Activated T-cell treated with anti-CD3 and anti-CD28 coated beads for 24 hours (primary cell): ENCODE measurements at regions not wholly inside any gene's neighbourhood (a gene's known extent, or its start where the extent isn't known, plus 50 kb on each side); places are given as distances from the start of the nearest gene placed in this dataset.

Experiments
- DNase-seq: peaks from one replicate; pipeline ENCODE4 v3.0.0-alpha.2; 2020; ENCODE audit warnings: low read depth

GRCh38 chr6:95142661-95143335 lies 434.5 kb upstream of the MANEA start:
- DNase-seq, result no peak

GRCh38 chr6:95143408-95144180 lies 433.7 kb upstream of the MANEA start:
- DNase-seq, result no peak

GRCh38 chr6:95145457-95145856 lies 431.9 kb upstream of the MANEA start:
- DNase-seq, result no peak

- no peak for DNase-seq
Measured at GRCh38 chr6:95159557-95159956, 417.8 kb upstream of the MANEA start.

- no peak for DNase-seq
Measured at GRCh38 chr6:95169775-95170174, 407.6 kb upstream of the MANEA start.

GRCh38 chr6:95175927-95176675 lies 401.2 kb upstream of the MANEA start:
- DNase-seq, result no peak

GRCh38 chr6:95185874-95186273 lies 391.5 kb upstream of the MANEA start:
- DNase-seq, result no peak

GRCh38 chr6:95186710-95187109 lies 390.6 kb upstream of the MANEA start:
- no peak for DNase-seq

GRCh38 chr6:95197590-95197989 lies 379.7 kb upstream of the MANEA start:
- no peak for DNase-seq

GRCh38 chr6:95203153-95203754 lies 374.1 kb upstream of the MANEA start:
- DNase-seq, result no peak

- DNase-seq, result no peak
Measured at GRCh38 chr6:95204178-95204577, 373.2 kb upstream of the MANEA start.

- DNase-seq, result no peak
Measured at GRCh38 chr6:95208621-95209020, 368.7 kb upstream of the MANEA start.

GRCh38 chr6:95209074-95209473 lies 368.3 kb upstream of the MANEA start:
- DNase-seq, result no peak

- DNase-seq, result no peak
Measured at GRCh38 chr6:95216555-95216954, 360.8 kb upstream of the MANEA start.

- no peak for DNase-seq
Measured at GRCh38 chr6:95227351-95227750, 350.0 kb upstream of the MANEA start.

- no peak for DNase-seq
Measured at GRCh38 chr6:95228636-95229035, 348.7 kb upstream of the MANEA start.

- DNase-seq, result no peak
Measured at GRCh38 chr6:95230071-95230740, 347.1 kb upstream of the MANEA start.

GRCh38 chr6:95231416-95231815 lies 345.9 kb upstream of the MANEA start:
- no peak for DNase-seq

- DNase-seq, result no peak
Measured at GRCh38 chr6:95232446-95232845, 344.9 kb upstream of the MANEA start.

- DNase-seq, result no peak
Measured at GRCh38 chr6:95233879-95234278, 343.5 kb upstream of the MANEA start.

- no peak for DNase-seq
Measured at GRCh38 chr6:95240514-95240913, 336.8 kb upstream of the MANEA start.

- no peak for DNase-seq
Measured at GRCh38 chr6:95242560-95242959, 334.8 kb upstream of the MANEA start.
